ENCODE measurements at regions not wholly inside any gene's neighbourhood (a gene's known extent, or its start where the extent isn't known, plus 50 kb on each side); places are given as distances from the start of the nearest gene placed in this dataset.

GRCh38 chr21:29413683-29414082 lies 115.0 kb downstream of the BACH1 start:
- no peak for TF ChIP-seq CTCF (IDR thresholded peaks at IDR 0.05 in 4 of 5, conservative IDR thresholded peaks at IDR 0.05 in 1 of 5)
- TF ChIP-seq POLR2A (IDR thresholded peaks at IDR 0.05), result no peak
